Heart left ventricle (tissue), 13 donors: ENCODE measurements at regions not wholly inside any gene's neighbourhood (a gene's known extent, or its start where the extent isn't known, plus 50 kb on each side); places are given as distances from the start of the nearest gene placed in this dataset.

Source experiments
- CTCF ChIP-seq, 12 donors: fragments of 200-600 bp; sonication (generic) in 4 of 12; IDR thresholded peaks; one replicate each; pipeline versions ENCODE4 v1.5.0 to v1.8.0; 2018 to 2022; ENCODE audit warnings: antibody characterized with exemption in 12 of 12, mild to moderate bottlenecking in 5 of 12
- POLR2A ChIP-seq, 2 donors: fragments of 450-650 bp; IDR thresholded peaks; one replicate each; pipeline ENCODE4 v1.6.1; 2017; ENCODE audit warnings: antibody characterized with exemption in 2 of 2, mild to moderate bottlenecking in 2 of 2, moderate library complexity in 2 of 2
- donor health status: ischemic (EF 13 %, LVEDD 7.1; RV severe dilation, severe dysfunction).
- donor health status: DM: no; HTN: yes; CAD: no.
- donor health status: DM: no; HTN: no; CAD: no.
- donor health status: ischemic (EF 25% LVEDD 6.9; RV normal size, moderate dysfunction).
- donor health status: ischemic (EF 25% LVEDD 5.7; RV mildly dilated, moderate dysfunction).
- donor health status: ischemic (EF 35%, LVEDD 5.7; RV mildly dilated, moderate dysfunction).
- donor health status: nonischemic (EF 11% LVEDD 7.7; RV severe dilation, severe dysfunction).
- donor health status: DM: yes; HTN: yes; CAD: no.
- donor health status: PGD.
- donor health status: ischemic (EF 29% LVEDD 5.4; RV normal size, mild dysfunction).
- donor health status: nonischemic (EF 23%, LVEDD 6.1; RV moderate dilation, normal function).

- TF ChIP-seq CTCF (IDR thresholded peaks at IDR 0.05) (no peak), POLR2A (IDR thresholded peaks at IDR 0.05) (no peak)
Measured at GRCh38 chr4:188492886-188493285, 353.6 kb downstream of the TRIML1 start.
